KMS-11 (cell line): ENCODE measurements at regions not wholly inside any gene's neighbourhood (a gene's known extent, or its start where the extent isn't known, plus 50 kb on each side); places are given as distances from the start of the nearest gene placed in this dataset.

Experiments
- H2AFZ ChIP-seq: fragments of 200-600 bp; sonication (generic); 2 replicates; pipeline ENCODE4 v1.6.1; 2016; ENCODE audit warnings: antibody characterized with exemption, mixed run types, low read depth
- H3K27ac ChIP-seq: fragments of 200-600 bp; sonication (generic); 2 replicates; pipeline ENCODE4 v1.6.1; 2016; ENCODE audit warnings: mild to moderate bottlenecking, mixed run types
- H3K27me3 ChIP-seq: fragments of 200-600 bp; sonication (generic); 2 replicates; pipeline ENCODE4 v1.6.1; 2017; ENCODE audit warnings: mild to moderate bottlenecking, low read depth, mixed run types, moderate library complexity; ENCODE audit not compliant: insufficient read depth
- H3K36me3 ChIP-seq: fragments of 200-600 bp; sonication (generic); 2 replicates; pipeline ENCODE4 v1.6.1; 2017; ENCODE audit warnings: mild to moderate bottlenecking, mixed run types; ENCODE audit not compliant: insufficient read depth
- H3K4me1 ChIP-seq: fragments of 200-600 bp; sonication (generic); 2 replicates; pipeline ENCODE4 v1.6.1; 2016; ENCODE audit warnings: mild to moderate bottlenecking, low read depth, mixed run types; ENCODE audit not compliant: poor library complexity, severe bottlenecking
- H3K4me2 ChIP-seq: fragments of 200-600 bp; sonication (generic); 2 replicates; pipeline ENCODE4 v1.7.0; 2016; ENCODE audit warnings: mild to moderate bottlenecking, mixed run types
- H3K4me3 ChIP-seq: fragments of 200-600 bp; sonication (generic); IDR thresholded peaks from 2 replicates; pipeline ENCODE4 v1.6.1; 2017; ENCODE audit warnings: low read depth, low read length, mixed read lengths; ENCODE audit not compliant: insufficient read depth
- H3K79me2 ChIP-seq: fragments of 200-600 bp; sonication (generic); 2 replicates; pipeline ENCODE4 v1.6.1; 2016; ENCODE audit warnings: low read depth, mixed run types; ENCODE audit not compliant: insufficient read depth
- H3K9ac ChIP-seq: fragments of 200-600 bp; sonication (generic); 2 replicates; pipeline ENCODE4 v1.6.1; 2016; ENCODE audit warnings: mild to moderate bottlenecking, mixed run types
- H4K20me1 ChIP-seq: fragments of 200-600 bp; sonication (generic); 2 replicates; pipeline ENCODE4 v1.6.1; 2016; ENCODE audit warnings: mild to moderate bottlenecking, mixed run types; ENCODE audit not compliant: insufficient read depth
- TF ChIP-seq, protein P1 (sequence below): fragments of 200-600 bp; sonication (generic); conservative IDR thresholded peaks from 2 replicates; pipeline ENCODE4 v1.6.1; 2017; ENCODE audit warnings: low read depth, mild to moderate bottlenecking, antibody characterized with exemption, low read length, moderate library complexity, mixed read lengths

DNA sequence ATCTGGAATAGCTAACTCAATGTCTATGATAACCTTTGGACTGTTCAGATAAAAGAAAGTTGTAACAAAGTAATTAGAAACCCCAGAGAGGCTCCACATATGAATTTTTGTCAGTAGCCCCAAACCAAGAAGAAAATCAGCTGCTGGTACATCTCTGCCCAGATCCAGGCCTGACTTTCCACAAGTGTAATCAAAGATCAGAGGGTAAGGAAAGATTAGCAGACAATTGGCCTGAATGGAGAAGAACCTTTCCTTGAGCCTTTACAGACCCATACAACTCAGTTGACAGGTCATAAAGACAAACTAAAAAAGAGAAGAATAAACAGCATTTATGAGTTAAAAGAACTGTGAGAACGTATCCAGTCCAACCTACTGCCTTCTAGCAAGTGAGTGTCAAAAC, 366.7 kb upstream of the PKN2 start:
- H3K4me1 ChIP-seq: no peaks in the 10 kb centered on the region
- no peaks in the 10 kb centered on the region for H3K27me3 ChIP-seq
- H4K20me1 ChIP-seq: no peaks in the 10 kb centered on the region
- H2AFZ ChIP-seq: no peak overlapping the region
- no peak overlapping the region for H3K9ac ChIP-seq
- H3K36me3 ChIP-seq: no peaks in the 10 kb centered on the region
- H3K79me2 ChIP-seq: no peaks in the 10 kb centered on the region
- TF ChIP-seq, protein P1, sequence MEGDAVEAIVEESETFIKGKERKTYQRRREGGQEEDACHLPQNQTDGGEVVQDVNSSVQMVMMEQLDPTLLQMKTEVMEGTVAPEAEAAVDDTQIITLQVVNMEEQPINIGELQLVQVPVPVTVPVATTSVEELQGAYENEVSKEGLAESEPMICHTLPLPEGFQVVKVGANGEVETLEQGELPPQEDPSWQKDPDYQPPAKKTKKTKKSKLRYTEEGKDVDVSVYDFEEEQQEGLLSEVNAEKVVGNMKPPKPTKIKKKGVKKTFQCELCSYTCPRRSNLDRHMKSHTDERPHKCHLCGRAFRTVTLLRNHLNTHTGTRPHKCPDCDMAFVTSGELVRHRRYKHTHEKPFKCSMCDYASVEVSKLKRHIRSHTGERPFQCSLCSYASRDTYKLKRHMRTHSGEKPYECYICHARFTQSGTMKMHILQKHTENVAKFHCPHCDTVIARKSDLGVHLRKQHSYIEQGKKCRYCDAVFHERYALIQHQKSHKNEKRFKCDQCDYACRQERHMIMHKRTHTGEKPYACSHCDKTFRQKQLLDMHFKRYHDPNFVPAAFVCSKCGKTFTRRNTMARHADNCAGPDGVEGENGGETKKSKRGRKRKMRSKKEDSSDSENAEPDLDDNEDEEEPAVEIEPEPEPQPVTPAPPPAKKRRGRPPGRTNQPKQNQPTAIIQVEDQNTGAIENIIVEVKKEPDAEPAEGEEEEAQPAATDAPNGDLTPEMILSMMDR: no peak
- no peak overlapping the region for H3K4me2 ChIP-seq
- H3K27ac ChIP-seq: no peak overlapping the region
- H3K4me3 ChIP-seq: no peak overlapping the region

DNA sequence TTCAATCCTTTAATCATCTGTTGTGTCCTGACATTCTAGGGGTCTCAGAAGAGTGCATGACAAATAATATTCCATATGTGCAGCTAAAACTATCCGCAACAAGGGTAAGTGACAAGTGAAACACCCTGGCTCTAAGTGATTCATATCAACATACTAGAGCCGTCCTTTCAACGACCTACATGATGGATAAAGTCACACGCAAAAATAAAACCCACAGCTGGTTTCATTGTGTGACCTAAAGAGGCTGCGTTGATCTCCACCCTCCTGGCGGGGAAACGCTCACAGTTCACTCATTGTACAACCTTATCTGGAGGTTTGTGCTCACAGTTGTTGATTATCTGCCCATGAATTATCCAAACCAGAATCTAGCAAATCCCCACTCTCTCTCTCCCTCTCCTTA, 365.3 kb upstream of the PKN2 start:
- no peak overlapping the region for H3K4me3 ChIP-seq
- H3K4me2 ChIP-seq: no peak overlapping the region
- no peaks in the 10 kb centered on the region for H3K27me3 ChIP-seq
- TF ChIP-seq, protein P1: no peak
- no peak overlapping the region for H3K9ac ChIP-seq
- no peaks in the 10 kb centered on the region for H3K79me2 ChIP-seq
- no peaks in the 10 kb centered on the region for H4K20me1 ChIP-seq
- no peaks in the 10 kb centered on the region for H3K36me3 ChIP-seq
- H3K4me1 ChIP-seq: no peaks in the 10 kb centered on the region
- no peak overlapping the region for H2AFZ ChIP-seq
- no peak overlapping the region for H3K27ac ChIP-seq

DNA sequence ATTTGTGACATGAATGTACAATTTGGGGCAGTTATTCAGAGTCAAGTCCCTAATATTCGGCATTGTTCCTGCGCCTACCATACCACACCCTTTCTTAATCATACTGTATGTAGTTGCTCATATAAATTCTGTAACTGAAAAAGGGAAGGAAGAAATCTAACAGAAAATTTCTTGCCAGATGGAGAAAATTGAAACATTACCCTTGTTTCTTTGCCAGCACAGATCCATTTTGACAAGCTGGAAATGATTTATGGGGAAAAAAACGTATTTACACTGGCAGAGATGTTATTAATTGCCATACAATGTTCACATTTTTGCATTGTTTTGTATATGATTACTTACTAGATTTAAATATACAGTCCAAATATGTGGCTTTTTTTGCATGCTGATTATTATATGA, 363.8 kb upstream of the PKN2 start:
- no peaks in the 10 kb centered on the region for H3K79me2 ChIP-seq
- H3K27ac ChIP-seq: no peak overlapping the region
- no peak overlapping the region for H3K4me3 ChIP-seq
- no peak overlapping the region for H3K9ac ChIP-seq
- no peaks in the 10 kb centered on the region for H3K27me3 ChIP-seq
- TF ChIP-seq, protein P1: no peak
- no peak overlapping the region for H3K4me2 ChIP-seq
- no peaks in the 10 kb centered on the region for H3K36me3 ChIP-seq
- no peaks in the 10 kb centered on the region for H3K4me1 ChIP-seq
- H4K20me1 ChIP-seq: no peaks in the 10 kb centered on the region
- H2AFZ ChIP-seq: no peak overlapping the region

DNA sequence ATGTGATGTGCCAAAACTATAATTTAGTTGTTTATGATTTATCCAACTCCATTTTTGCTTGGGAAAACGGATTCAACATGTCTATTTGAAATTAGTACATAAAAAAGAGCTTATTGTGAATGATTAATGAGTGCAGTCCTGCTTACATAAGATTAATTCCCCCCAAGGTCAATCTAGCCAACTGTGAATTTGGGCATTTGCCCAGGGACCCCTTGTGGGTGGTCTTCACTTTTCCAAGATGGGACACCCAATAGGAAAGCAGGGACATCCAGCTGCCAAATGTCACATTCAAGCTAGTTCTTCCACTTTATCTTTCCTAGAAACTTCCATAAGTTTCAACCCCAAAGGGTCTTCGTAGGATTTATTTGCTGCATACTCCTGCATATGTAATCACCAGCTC, 362.4 kb upstream of the PKN2 start:
- no peaks in the 10 kb centered on the region for H3K27me3 ChIP-seq
- no peaks in the 10 kb centered on the region for H3K4me1 ChIP-seq
- H3K36me3 ChIP-seq: no peaks in the 10 kb centered on the region
- H3K27ac ChIP-seq: no peak overlapping the region
- no peaks in the 10 kb centered on the region for H3K79me2 ChIP-seq
- TF ChIP-seq, protein P1: no peak
- no peak overlapping the region for H3K9ac ChIP-seq
- no peak overlapping the region for H3K4me2 ChIP-seq
- H2AFZ ChIP-seq: no peak overlapping the region
- H4K20me1 ChIP-seq: no peaks in the 10 kb centered on the region
- no peak overlapping the region for H3K4me3 ChIP-seq

DNA sequence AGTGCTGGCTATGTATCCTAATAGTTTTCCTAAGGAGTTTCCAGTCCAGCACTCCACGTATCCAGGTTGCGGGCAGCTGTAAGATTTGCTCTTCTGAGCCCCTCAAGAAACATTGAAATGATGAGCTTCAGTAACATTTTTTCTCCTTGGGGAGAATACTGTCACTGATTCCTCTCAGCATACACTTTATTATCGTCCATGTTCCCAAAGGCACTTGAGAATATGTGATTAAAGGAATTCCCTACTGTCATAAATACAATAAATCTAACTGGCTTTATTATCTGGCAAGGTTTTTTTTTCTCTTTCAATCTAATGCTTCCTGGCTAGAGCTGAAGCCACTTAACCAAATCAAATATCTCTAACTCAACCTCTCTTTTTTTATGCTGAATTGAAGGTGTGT, 359.2 kb upstream of the PKN2 start:
- TF ChIP-seq, protein P1: no peak
- Histone ChIP-seq H3K36me3 (no peaks in the 10 kb centered on the region), H3K27ac (no peak overlapping the region), H3K4me2 (no peak overlapping the region), H3K4me1 (no peaks in the 10 kb centered on the region), H2AFZ (no peak overlapping the region), H4K20me1 (no peaks in the 10 kb centered on the region), H3K4me3 (no peak overlapping the region), H3K9ac (no peak overlapping the region), H3K27me3 (no peaks in the 10 kb centered on the region), H3K79me2 (no peaks in the 10 kb centered on the region)
